ENCODE measurements at regions not wholly inside any gene's neighbourhood (a gene's known extent, or its start where the extent isn't known, plus 50 kb on each side); places are given as distances from the start of the nearest gene placed in this dataset.
"Not testable (repeated sequence)": the region's sequence is repeated elsewhere in the genome, so short reads cannot be mapped to it uniquely, and the experiment has no call there.

DNA sequence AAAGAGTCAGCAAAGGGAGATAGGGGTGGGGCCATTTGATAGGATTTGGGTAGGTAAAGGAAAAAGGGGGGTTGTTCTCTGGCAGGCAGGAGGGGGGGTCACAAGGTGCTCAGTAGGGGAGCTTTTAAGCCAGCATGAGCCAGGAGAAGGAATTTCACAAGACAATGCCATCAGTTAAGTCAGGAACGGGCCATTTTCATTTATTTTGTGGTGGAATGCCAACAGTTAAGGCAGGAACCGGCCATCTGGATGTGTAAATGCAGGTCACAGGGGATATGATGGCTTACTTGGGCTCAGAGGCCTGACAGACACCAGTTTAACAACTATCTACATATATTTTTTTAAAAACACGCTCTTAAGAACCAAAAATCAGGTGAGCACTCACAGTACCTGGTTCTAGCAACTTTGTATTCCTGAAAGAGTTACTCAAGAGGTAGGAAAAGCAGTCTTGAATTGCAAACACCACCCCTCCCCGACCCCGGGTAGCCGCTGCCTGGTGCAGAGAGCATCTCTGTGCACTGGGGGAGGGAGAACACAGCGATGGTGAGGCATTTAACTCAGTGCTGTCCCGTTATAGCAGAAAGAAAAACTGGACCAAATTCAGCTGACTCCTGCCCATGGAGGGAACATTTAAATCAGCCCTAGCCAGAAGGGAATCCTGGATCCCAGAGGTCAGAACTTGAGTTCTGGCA is 414.5 kb upstream of the KLHL29 start:
- no peaks in the 10 kb centered on the region for H3K4me1 Mint-ChIP-seq
- DNase-seq (no peak), ATAC-seq (no peak)
- intact Hi-C loops (cut with DNase I, micrococcal nuclease), result no loop called here
- no peaks in the 10 kb centered on the region for H3K9me3 Mint-ChIP-seq (ENCODE audit: low read depth)
- H3K36me3 Mint-ChIP-seq (ENCODE audit: low read depth), result no peaks in the 10 kb centered on the region
- peaks cover 12% of the 10 kb centered on the region for H3K27me3 Mint-ChIP-seq
- ChIA-PET POLR2A (no interaction called here), CTCF (no interaction called here)
- H3K4me3 Mint-ChIP-seq, result no peak overlapping the region
- H3K27ac Mint-ChIP-seq, result no peak overlapping the region

DNA sequence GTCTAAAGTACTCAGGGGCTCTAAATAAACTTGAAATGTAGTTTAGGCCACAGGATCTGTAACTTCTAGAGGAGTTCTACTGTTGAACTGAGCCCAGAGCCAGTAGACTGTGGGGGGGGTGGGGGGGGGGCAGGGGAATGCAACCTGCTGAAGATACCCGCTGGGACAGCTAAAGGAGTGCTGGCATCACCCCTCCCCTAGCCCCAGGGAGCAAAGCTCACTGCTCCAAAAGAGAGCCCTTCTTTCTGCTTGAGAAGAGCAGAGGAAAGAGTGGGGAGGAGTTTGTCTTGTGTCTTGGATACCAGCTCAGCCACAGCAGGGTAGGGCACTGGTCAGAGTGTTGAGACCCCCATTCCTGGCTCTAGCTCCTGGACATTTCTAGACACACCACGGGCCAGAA is 414.0 kb upstream of the KLHL29 start:
- H3K4me1 Mint-ChIP-seq, result no peaks in the 10 kb centered on the region
- no peak overlapping the region for H3K4me3 Mint-ChIP-seq
- intact Hi-C loops (cut with DNase I, micrococcal nuclease), result no loop called here
- ChIA-PET POLR2A (no interaction called here), CTCF (no interaction called here)
- no peaks in the 10 kb centered on the region for H3K9me3 Mint-ChIP-seq (ENCODE audit: low read depth)
- no peaks in the 10 kb centered on the region for H3K36me3 Mint-ChIP-seq (ENCODE audit: low read depth)
- H3K27ac Mint-ChIP-seq, result no peak overlapping the region
- no peak for DNase-seq
- H3K27me3 Mint-ChIP-seq, result peaks cover 12% of the 10 kb centered on the region
- no peak for ATAC-seq

DNA sequence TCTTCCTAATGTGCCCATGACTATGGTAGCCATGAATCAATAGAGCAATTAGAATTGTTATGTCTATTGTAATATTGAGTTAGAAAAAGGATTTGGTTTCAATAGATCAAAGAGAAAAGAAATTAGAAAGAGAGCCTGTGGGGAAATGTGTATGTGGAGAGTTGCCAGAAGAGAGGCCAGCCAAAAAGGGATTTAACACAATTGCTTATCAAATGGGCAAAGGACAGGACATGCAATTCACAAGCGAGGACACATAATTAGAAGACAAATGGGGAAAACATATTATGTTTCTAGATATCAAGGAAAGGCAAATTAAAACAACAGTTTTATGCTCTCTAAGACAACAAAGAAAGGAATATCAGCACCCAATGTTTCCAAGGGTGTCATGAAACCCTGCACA is 403.2 kb upstream of the KLHL29 start:
- H3K36me3 Mint-ChIP-seq (ENCODE audit: low read depth), result no peaks in the 10 kb centered on the region
- ATAC-seq (no peak), DNase-seq (no peak)
- no peaks in the 10 kb centered on the region for H3K4me1 Mint-ChIP-seq
- ChIA-PET POLR2A (no interaction called here), CTCF (no interaction called here)
- H3K4me3 Mint-ChIP-seq, result no peak overlapping the region
- intact Hi-C loops (cut with DNase I, micrococcal nuclease), result no loop called here
- no peaks in the 10 kb centered on the region for H3K27me3 Mint-ChIP-seq
- H3K27ac Mint-ChIP-seq, result no peak overlapping the region
- H3K9me3 Mint-ChIP-seq (ENCODE audit: low read depth), result peaks cover 2% of the 10 kb centered on the region

DNA sequence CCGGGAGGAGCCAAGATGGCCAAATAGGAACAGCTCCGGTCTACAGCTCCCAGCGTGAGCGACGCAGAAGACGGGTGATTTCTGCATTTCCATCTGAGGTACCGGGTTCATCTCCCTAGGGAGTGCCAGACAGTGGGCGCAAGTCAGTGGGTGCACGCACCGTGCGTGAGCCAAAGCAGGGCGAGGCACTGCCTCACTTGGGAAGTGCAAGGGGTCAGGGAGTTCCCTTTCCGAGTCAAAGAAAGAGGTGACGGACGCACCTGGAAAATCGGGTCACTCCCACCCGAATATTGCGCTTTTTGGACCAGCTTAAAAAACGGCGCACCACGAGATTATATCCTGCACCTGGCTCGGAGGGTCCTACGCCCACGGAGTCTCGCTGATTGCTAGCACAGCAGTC is 400.8 kb upstream of the KLHL29 start:
- H3K9me3 Mint-ChIP-seq (ENCODE audit: low read depth); H3K36me3 Mint-ChIP-seq (ENCODE audit: low read depth); H3K27me3 Mint-ChIP-seq; CTCF ChIA-PET; POLR2A ChIA-PET; ATAC-seq; H3K27ac Mint-ChIP-seq; H3K4me1 Mint-ChIP-seq; DNase-seq; intact Hi-C loops (cut with DNase I, micrococcal nuclease); H3K4me3 Mint-ChIP-seq: not testable (repeated sequence)

DNA sequence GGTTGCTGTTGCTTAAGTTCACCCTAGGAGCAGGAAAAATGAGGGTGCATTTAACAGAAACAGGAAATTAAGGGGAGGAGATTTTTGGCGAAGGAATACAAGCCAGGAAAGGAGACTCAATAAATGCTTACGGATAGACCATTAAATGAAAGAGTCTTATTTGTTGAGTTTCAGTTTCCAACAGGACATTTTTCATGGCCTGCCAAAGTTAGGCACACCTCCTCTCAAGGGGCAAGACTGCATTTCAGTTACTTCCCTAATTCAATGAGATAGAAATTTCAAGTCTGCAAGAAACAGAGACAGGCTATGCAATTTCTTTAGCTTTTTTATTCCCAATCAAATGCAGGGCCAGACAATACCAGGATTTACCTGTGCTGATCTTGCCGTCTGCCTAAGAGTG is 394.7 kb upstream of the KLHL29 start:
- Mint-ChIP-seq H3K4me3 (no peak overlapping the region), H3K27me3 (no peaks in the 10 kb centered on the region), H3K4me1 (no peaks in the 10 kb centered on the region), H3K27ac (no peak overlapping the region), H3K36me3 (ENCODE audit: low read depth) (no peaks in the 10 kb centered on the region), H3K9me3 (ENCODE audit: low read depth) (no peaks in the 10 kb centered on the region)
- ChIA-PET CTCF (no interaction called here), POLR2A (no interaction called here)
- ATAC-seq, result no peak
- intact Hi-C loops (cut with DNase I, micrococcal nuclease), result no loop called here
- DNase-seq, result no peak

DNA sequence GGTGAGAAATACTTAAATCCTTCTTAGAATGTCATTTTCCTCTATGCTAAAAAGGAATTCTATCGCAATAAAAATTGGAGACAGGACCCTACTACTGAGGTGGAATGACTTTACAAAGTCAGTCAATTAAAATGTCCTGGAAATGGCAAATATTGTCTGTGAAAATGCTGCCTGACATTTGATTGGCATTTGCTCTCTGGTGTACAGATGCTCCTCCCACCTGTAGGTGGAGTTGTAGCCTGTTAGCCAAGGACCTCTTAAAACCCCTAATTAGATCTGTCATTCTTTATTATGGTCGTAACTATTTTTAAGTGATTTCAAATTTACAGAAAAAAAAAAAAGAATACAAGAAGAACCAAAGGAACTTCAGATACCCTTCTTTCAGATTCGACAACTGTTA is 393.1 kb upstream of the KLHL29 start:
- CTCF ChIA-PET, result no interaction called here
- H3K27ac Mint-ChIP-seq, result no peak overlapping the region
- no peaks in the 10 kb centered on the region for H3K27me3 Mint-ChIP-seq
- intact Hi-C loops (cut with DNase I, micrococcal nuclease), result no loop called here
- H3K4me1 Mint-ChIP-seq, result no peaks in the 10 kb centered on the region
- H3K36me3 Mint-ChIP-seq (ENCODE audit: low read depth), result no peaks in the 10 kb centered on the region
- no peak overlapping the region for H3K4me3 Mint-ChIP-seq
- POLR2A ChIA-PET, result no interaction called here
- ATAC-seq (no peak), DNase-seq (no peak)
- no peaks in the 10 kb centered on the region for H3K9me3 Mint-ChIP-seq (ENCODE audit: low read depth)

DNA sequence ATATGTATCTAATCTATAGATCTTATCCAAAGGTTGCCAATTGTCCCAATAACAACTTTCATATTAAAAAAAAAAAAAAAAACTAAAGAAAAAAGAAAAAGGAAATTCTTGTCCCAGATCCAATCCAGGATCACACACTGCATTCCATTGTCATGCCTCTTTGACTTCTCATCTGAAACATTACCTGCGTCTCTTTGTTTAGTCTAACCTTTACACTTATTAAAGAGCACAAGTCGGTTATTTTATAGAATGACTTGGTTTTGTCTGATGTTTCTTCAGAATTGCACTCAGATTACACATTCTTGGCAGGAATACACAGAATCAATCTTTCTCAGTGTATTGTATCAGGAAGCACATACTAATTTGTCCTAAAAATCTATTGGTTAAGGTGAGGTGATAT is 392.5 kb upstream of the KLHL29 start:
- H3K4me3 Mint-ChIP-seq, result no peak overlapping the region
- CTCF ChIA-PET, result no interaction called here
- ATAC-seq (no peak), DNase-seq (no peak)
- no peaks in the 10 kb centered on the region for H3K4me1 Mint-ChIP-seq
- intact Hi-C loops (cut with DNase I, micrococcal nuclease), result no loop called here
- no peaks in the 10 kb centered on the region for H3K9me3 Mint-ChIP-seq (ENCODE audit: low read depth)
- no peak overlapping the region for H3K27ac Mint-ChIP-seq
- POLR2A ChIA-PET, result no interaction called here
- no peaks in the 10 kb centered on the region for H3K27me3 Mint-ChIP-seq
- H3K36me3 Mint-ChIP-seq (ENCODE audit: low read depth), result no peaks in the 10 kb centered on the region

DNA sequence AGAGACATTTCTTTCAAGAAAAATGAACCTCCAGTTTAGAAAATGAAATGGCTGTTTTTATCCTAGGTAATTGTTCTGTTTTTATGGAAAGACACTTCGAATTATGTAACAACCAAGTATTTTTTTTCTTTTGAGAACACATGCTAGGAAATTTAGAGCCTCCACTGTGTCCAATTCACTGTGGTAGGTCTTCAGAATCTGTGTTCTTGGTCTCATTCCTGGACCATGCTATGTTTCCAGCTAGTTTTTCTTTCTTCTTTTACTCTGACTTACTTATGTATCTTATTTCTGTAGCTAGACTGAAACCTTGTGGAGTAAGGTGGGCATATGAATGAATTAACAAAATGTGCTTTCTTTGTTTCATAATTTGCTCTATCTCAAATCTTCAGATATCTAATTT is 391.7 kb upstream of the KLHL29 start:
- H3K9me3 Mint-ChIP-seq (ENCODE audit: low read depth), result no peaks in the 10 kb centered on the region
- no peaks in the 10 kb centered on the region for H3K36me3 Mint-ChIP-seq (ENCODE audit: low read depth)
- H3K27ac Mint-ChIP-seq, result no peak overlapping the region
- DNase-seq (no peak), ATAC-seq (no peak)
- intact Hi-C loops (cut with DNase I, micrococcal nuclease), result no loop called here
- no peaks in the 10 kb centered on the region for H3K4me1 Mint-ChIP-seq
- ChIA-PET CTCF (no interaction called here), POLR2A (no interaction called here)
- no peak overlapping the region for H3K4me3 Mint-ChIP-seq
- H3K27me3 Mint-ChIP-seq, result no peaks in the 10 kb centered on the region

DNA sequence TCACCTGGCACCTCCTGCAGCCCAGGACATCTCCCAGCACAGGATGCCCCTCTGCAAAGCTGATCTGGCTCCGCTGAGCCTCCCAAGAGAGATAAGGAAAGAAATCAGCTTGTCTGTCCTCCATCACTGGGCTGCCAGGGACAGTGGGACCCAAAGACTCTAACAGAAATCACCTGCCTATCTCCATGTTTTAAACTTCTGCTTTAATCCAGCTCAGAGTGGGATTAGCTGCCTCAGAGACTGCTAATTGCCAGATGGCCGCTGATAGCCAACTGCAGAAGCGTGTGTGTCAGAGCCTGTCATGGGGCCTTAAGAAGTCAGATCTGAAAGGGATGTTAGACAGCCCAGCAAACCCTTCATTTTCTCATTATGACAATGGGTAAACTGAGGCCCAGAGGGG is 389.4 kb upstream of the KLHL29 start:
- Mint-ChIP-seq H3K36me3 (ENCODE audit: low read depth) (no peaks in the 10 kb centered on the region), H3K4me3 (no peak overlapping the region), H3K9me3 (ENCODE audit: low read depth) (no peaks in the 10 kb centered on the region), H3K27me3 (no peaks in the 10 kb centered on the region), H3K4me1 (no peaks in the 10 kb centered on the region), H3K27ac (no peak overlapping the region)
- POLR2A ChIA-PET, result no interaction called here
- CTCF ChIA-PET, result no interaction called here
- ATAC-seq (no peak), DNase-seq (no peak)
- intact Hi-C loops (cut with DNase I, micrococcal nuclease), result no loop called here

DNA sequence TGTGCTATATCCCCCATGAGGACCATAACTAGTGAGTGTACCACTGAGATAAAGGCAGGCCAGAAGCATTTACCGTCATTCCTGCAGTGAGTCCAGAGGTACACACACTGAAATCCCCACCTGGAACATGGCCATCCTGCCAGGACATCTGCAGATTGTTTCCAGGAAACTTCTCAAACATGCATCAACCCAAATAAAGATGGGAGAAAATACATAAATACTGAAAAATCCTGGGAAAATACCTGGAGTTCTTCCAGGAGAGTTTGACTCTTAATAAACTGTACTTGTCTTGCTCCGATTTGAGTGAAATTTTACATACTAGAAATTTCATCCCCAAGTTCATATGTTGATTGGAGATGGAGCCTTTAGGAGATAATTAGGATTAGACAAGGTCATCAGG is 388.1 kb upstream of the KLHL29 start:
- H3K27ac Mint-ChIP-seq, result no peak overlapping the region
- ChIA-PET CTCF (no interaction called here), POLR2A (no interaction called here)
- intact Hi-C loops (cut with DNase I, micrococcal nuclease), result no loop called here
- no peaks in the 10 kb centered on the region for H3K4me1 Mint-ChIP-seq
- no peaks in the 10 kb centered on the region for H3K36me3 Mint-ChIP-seq (ENCODE audit: low read depth)
- H3K4me3 Mint-ChIP-seq, result no peak overlapping the region
- H3K27me3 Mint-ChIP-seq, result no peaks in the 10 kb centered on the region
- no peaks in the 10 kb centered on the region for H3K9me3 Mint-ChIP-seq (ENCODE audit: low read depth)
- DNase-seq (no peak), ATAC-seq (no peak)

DNA sequence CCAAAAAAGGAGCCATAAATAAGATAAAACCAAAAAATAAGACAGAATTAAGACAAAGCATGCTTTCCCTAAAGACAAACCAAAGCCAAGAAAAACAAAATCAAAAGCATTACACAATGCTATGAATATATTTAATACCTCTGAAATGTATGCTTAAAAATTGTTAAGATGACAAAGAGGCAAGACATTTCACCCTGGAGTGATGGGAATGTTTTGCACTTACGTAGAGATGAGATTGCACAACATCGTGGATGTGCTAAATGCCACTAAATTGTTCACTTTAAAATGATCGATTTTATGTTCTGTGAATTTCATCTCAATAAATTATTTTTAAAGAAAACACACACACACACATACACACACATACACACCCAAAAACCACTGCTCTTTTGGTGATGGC is 386.6 kb upstream of the KLHL29 start:
- POLR2A ChIA-PET, result no interaction called here
- no peak overlapping the region for H3K27ac Mint-ChIP-seq
- H3K27me3 Mint-ChIP-seq, result no peaks in the 10 kb centered on the region
- no peaks in the 10 kb centered on the region for H3K9me3 Mint-ChIP-seq (ENCODE audit: low read depth)
- ATAC-seq, result no peak
- no peak for DNase-seq
- CTCF ChIA-PET, result no interaction called here
- H3K4me3 Mint-ChIP-seq, result no peak overlapping the region
- no peaks in the 10 kb centered on the region for H3K4me1 Mint-ChIP-seq
- no peaks in the 10 kb centered on the region for H3K36me3 Mint-ChIP-seq (ENCODE audit: low read depth)
- intact Hi-C loops (cut with DNase I, micrococcal nuclease), result no loop called here

DNA sequence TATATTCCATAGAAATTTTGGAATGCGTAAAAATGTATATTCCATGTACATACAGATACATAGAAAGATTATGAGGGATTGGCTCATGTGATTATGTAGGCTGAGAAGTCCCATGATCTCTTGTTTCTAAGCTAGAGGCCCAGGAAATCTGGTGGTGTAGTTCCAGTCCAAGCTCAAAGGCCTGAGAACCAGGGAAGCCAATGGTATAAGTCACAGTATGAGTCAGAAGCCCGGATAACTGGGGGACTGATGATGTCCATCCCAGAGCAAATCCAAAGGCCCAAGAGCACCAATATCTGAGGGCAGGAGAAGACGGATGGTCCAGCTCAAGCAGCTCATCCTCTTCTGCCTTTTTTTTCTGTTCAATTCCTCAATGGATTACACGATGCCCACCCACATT is 385.0 kb upstream of the KLHL29 start:
- intact Hi-C loops (cut with DNase I, micrococcal nuclease), result no loop called here
- no peak overlapping the region for H3K27ac Mint-ChIP-seq
- H3K9me3 Mint-ChIP-seq (ENCODE audit: low read depth), result no peaks in the 10 kb centered on the region
- H3K27me3 Mint-ChIP-seq, result no peaks in the 10 kb centered on the region
- no peak for DNase-seq
- no peaks in the 10 kb centered on the region for H3K4me1 Mint-ChIP-seq
- CTCF ChIA-PET, result no interaction called here
- no peak overlapping the region for H3K4me3 Mint-ChIP-seq
- no peaks in the 10 kb centered on the region for H3K36me3 Mint-ChIP-seq (ENCODE audit: low read depth)
- POLR2A ChIA-PET, result interaction anchor here (0.6 kb wide), 1 partner anchor 755 kb away, joined by 7 read pairs; no protein-coding TSS in a partner anchor
- no peak for ATAC-seq

DNA sequence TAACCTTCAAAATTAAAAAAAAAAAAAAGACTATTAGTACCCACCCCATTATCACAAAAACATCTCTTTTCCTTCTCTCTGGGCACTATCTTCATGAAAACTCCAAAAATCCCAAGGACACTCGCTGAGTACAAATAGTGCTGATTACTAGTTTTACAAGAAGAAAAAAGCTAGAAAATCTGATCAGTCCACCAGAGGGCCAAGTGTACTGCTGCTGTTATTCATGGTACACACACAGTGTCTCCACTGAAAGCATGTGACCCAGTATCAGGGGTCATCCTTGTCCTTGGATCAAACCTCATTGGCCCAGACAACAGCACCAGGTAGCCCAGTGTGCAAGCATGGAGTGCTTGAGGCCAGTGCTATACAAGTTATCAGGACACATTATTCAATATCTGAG is 382.7 kb upstream of the KLHL29 start:
- no peak for ATAC-seq
- no peak overlapping the region for H3K27ac Mint-ChIP-seq
- no peaks in the 10 kb centered on the region for H3K27me3 Mint-ChIP-seq
- no peaks in the 10 kb centered on the region for H3K4me1 Mint-ChIP-seq
- no peak overlapping the region for H3K4me3 Mint-ChIP-seq
- intact Hi-C loops (cut with DNase I, micrococcal nuclease), result no loop called here
- ChIA-PET CTCF (no interaction called here), POLR2A (no interaction called here)
- no peaks in the 10 kb centered on the region for H3K36me3 Mint-ChIP-seq (ENCODE audit: low read depth)
- H3K9me3 Mint-ChIP-seq (ENCODE audit: low read depth), result no peaks in the 10 kb centered on the region
- no peak for DNase-seq

Measured in activated CD4-positive, alpha-beta T cell treated with anti-CD3 and anti-CD28 coated beads for 36 hours (primary cell).